HCT116 (cell line): ENCODE measurements at regions not wholly inside any gene's neighbourhood (a gene's known extent, or its start where the extent isn't known, plus 50 kb on each side); places are given as distances from the start of the nearest gene placed in this dataset.
A peak's percentile ranks its signal among the peaks of the same experiment; 100 is the strongest.

ENCODE experiments used
- ATAC-seq: fragments of 200-7000 bp; cut with Tn5 transposase; 2 replicates; pipeline ENCODE4 v1.9.1; 2020; ENCODE audit warnings: mild to moderate bottlenecking, moderate library complexity
- BruUV-seq: library from RNA; stranded (reverse); fragments of 400-500 nt; replicated peaks from 2 replicates; lab custom pipeline; 2021; lab: Mats Ljungman, UMichigan
- CTCF ChIA-PET: fragments of 300-600 bp; sonication (Branson Sonifier 250); formaldehyde crosslinking; loops from one replicate; lab custom pipeline; 2021; ENCODE audit warnings: antibody characterized with exemption; lab: Charles Lee
- POLR2A ChIA-PET: fragments of 300-600, 350-600 bp; sonication (Branson Sonifier 250); formaldehyde crosslinking; loops from one replicate; lab custom pipeline; 2021; ENCODE audit warnings: antibody characterized with exemption; lab: Charles Lee
- RAD21 ChIA-PET, 2 experiments: fragments of 300-600 bp; sonication (Branson Sonifier 250); formaldehyde crosslinking; loops; one replicate each; lab custom pipeline; 2023; ENCODE audit warnings: low total read pairs in 2 of 2; ENCODE audit not compliant: uncharacterized antibody in 2 of 2, unreplicated experiment in 2 of 2, low non-redundant PET in 1 of 2; lab: Charles Lee
- DNase-seq: peaks from one replicate; pipeline ENCODE4 v3.0.0-alpha.2; 2010; ENCODE audit warnings: low read depth, low spot score
- H2AFZ ChIP-seq: fragments of 200-600 bp; shearing (Covaris generic), sonication (generic); 2 replicates; pipeline ENCODE4 v1.6.1; 2017; ENCODE audit warnings: low read depth, mixed run types, mixed read lengths, antibody characterized with exemption, low read length; ENCODE audit not compliant: poor library complexity, severe bottlenecking
- H3K27ac ChIP-seq: 2 replicates; pipeline ENCODE4 v1.5.1; 2012; ENCODE audit warnings: low read depth, low read length
- H3K27me3 ChIP-seq: fragments of 200-600 bp; sonication (generic); 2 replicates; pipeline ENCODE4 v1.6.1; 2016; ENCODE audit warnings: mixed run types, low read length, mixed read lengths; ENCODE audit not compliant: insufficient read depth
- H3K36me3 ChIP-seq, 2 experiments: fragments of 200-500 bp in 1 of 2; fragments of 200-600 bp in 1 of 2; sonication (Bioruptor generic) in 1 of 2; sonication (generic) in 1 of 2; 2 replicates each; pipeline versions ENCODE4 v1.5.1 to v1.6.1; 2014 to 2016; ENCODE audit warnings: low read length in 2 of 2, inconsistent platforms in 1 of 2, mixed read lengths in 1 of 2, mixed run types in 1 of 2; ENCODE audit not compliant: insufficient read depth in 2 of 2, control insufficient read depth in 1 of 2
- H3K4me1 ChIP-seq, 2 experiments: fragments of 200-600 bp in 1 of 2; sonication (generic) in 1 of 2; 2 replicates each; pipeline versions ENCODE4 v1.5.1 to v1.6.1; 2012 to 2017; ENCODE audit warnings: low read length in 2 of 2, inconsistent platforms in 1 of 2, mild to moderate bottlenecking in 1 of 2, mixed read lengths in 1 of 2, mixed run types in 1 of 2, moderate library complexity in 1 of 2; ENCODE audit not compliant: insufficient read depth in 2 of 2, control insufficient read depth in 1 of 2
- H3K4me2 ChIP-seq: fragments of 200-600 bp; sonication (generic); 2 replicates; pipeline ENCODE4 v1.6.1; 2017; ENCODE audit warnings: mixed run types, low read length, mixed read lengths
- H3K4me3 ChIP-seq, 2 experiments: fragments of 200-600 bp in 1 of 2; sonication (generic) in 1 of 2; replicated peaks in 1 of 2; 2 replicates each; pipeline ENCODE4 v1.5.1; 2011 to 2016; ENCODE audit warnings: low read length in 2 of 2, control low read depth in 1 of 2, low read depth in 1 of 2, mild to moderate bottlenecking in 1 of 2, mixed read lengths in 1 of 2, mixed run types in 1 of 2
- H3K79me2 ChIP-seq: fragments of 200-600 bp; sonication (generic); 2 replicates; pipeline ENCODE4 v1.6.1; 2017; ENCODE audit warnings: mild to moderate bottlenecking, mixed run types, low read length, moderate library complexity, mixed read lengths; ENCODE audit not compliant: insufficient read depth
- H3K9ac ChIP-seq: fragments of 200-600 bp; sonication (generic); 2 replicates; pipeline ENCODE4 v1.6.1; 2016; ENCODE audit warnings: low read length, mixed read lengths
- H3K9me2 ChIP-seq: fragments of 200-600 bp; sonication (generic), shearing (Covaris generic); 2 replicates; pipeline ENCODE4 v1.6.1; 2017; ENCODE audit warnings: mixed run types, mild to moderate bottlenecking, moderate library complexity; ENCODE audit not compliant: insufficient read depth
- H3K9me3 ChIP-seq, 2 experiments: fragments of 200-500 bp in 1 of 2; fragments of 200-600 bp in 1 of 2; sonication (Bioruptor generic) in 1 of 2; sonication (generic) in 1 of 2; 2 replicates each; pipeline ENCODE4 v1.6.1; 2014 to 2017; ENCODE audit warnings: low read length in 2 of 2, mixed read lengths in 2 of 2, inconsistent platforms in 1 of 2, low read depth in 1 of 2, mild to moderate bottlenecking in 1 of 2, mixed run types in 1 of 2, moderate library complexity in 1 of 2; ENCODE audit not compliant: control insufficient read depth in 1 of 2, insufficient read depth in 1 of 2
- H4K20me1 ChIP-seq: fragments of 200-600 bp; sonication (generic), shearing (Covaris generic); 2 replicates; pipeline ENCODE4 v1.6.1; 2017; ENCODE audit warnings: mixed run types, mild to moderate bottlenecking, moderate library complexity; ENCODE audit not compliant: insufficient read depth
- CEBPB ChIP-seq: IDR thresholded peaks from 2 replicates; pipeline ENCODE4 v1.6.1; 2012; ENCODE audit warnings: low read depth
- EGR1 ChIP-seq: IDR thresholded peaks from 2 replicates; pipeline ENCODE4 v1.6.1; 2012; ENCODE audit warnings: low read depth
- EZH2phosphoT487 ChIP-seq: fragments of 200-600 bp; IDR thresholded peaks from 2 replicates; pipeline ENCODE4 v1.6.1; 2018; ENCODE audit warnings: antibody characterized with exemption, borderline replicate concordance
- JUND ChIP-seq: IDR thresholded peaks from 2 replicates; pipeline ENCODE4 v1.6.1; 2012
- RAD21 ChIP-seq: IDR thresholded peaks from 2 replicates; pipeline ENCODE4 v1.6.1; 2012; ENCODE audit warnings: low read depth, mild to moderate bottlenecking
- SRF ChIP-seq: IDR thresholded peaks from 2 replicates; pipeline ENCODE4 v1.6.1; 2012; ENCODE audit warnings: low read depth
- ZFX ChIP-seq: fragments of 450-650 bp; IDR thresholded peaks from 2 replicates; pipeline ENCODE4 v1.6.1; 2017
- intact Hi-C: fragments of 100-400 bp; cut with micrococcal nuclease; formaldehyde crosslinking; loops from 2 replicates; pipeline ENCODE4 v1.10.0; 2022
- TF ChIP-seq, protein P1 (sequence below), 3 experiments: fragments of 200-600 bp in 1 of 3; sonication (generic) in 1 of 3; IDR thresholded peaks in 2 of 3; conservative IDR thresholded peaks in 1 of 3; 2 replicates each; pipeline ENCODE4 v1.5.1; 2012 to 2017; ENCODE audit warnings: low read depth in 2 of 3, low read length in 2 of 3, antibody characterized with exemption in 1 of 3, borderline replicate concordance in 1 of 3, control low read depth in 1 of 3, mild to moderate bottlenecking in 1 of 3, mixed read lengths in 1 of 3, mixed run types in 1 of 3, moderate library complexity in 1 of 3; ENCODE audit not compliant: insufficient read depth in 1 of 3
- TF ChIP-seq, protein P2 (sequence below): IDR thresholded peaks from 2 replicates; pipeline ENCODE4 v1.6.1; 2012; ENCODE audit warnings: low read depth
- TF ChIP-seq, protein P3 (sequence below): IDR thresholded peaks from 2 replicates; pipeline ENCODE4 v1.6.1; 2012

DNA sequence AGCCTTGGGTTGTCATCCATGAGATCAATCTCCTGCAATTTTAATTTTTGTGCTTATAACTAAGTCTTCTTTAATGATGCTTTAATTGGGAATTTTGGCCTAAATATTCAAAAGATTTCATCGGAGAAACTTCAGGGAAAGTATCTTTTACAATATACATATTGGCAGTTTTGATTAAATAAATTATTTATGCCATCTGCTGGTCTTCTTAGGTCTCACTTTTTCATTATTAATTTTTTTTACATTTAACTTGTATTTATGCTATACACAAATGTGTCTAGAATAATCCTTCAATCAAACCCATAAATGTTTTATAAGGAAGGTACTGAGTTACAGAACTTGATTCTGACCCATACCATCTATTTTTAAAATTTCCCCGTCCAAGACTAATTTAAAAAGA, 95.1 kb upstream of the XPO1 start:
- peak overlapping the region; percentile 80 for H2AFZ ChIP-seq
- no peak overlapping the region for H3K27ac ChIP-seq
- RAD21 ChIA-PET: no interaction called here
- POLR2A ChIA-PET: no interaction called here
- CTCF ChIA-PET: interaction anchor here (1.4 to 1.8 kb wide), 2 partner anchors 207 to 498 kb away, joined by 3 to 7 read pairs; no protein-coding TSS in a partner anchor
- H3K4me3 ChIP-seq: no peak overlapping the region
- H4K20me1 ChIP-seq: no peaks in the 10 kb centered on the region
- H3K9me2 ChIP-seq: no peaks in the 10 kb centered on the region
- no peaks in the 10 kb centered on the region for H3K27me3 ChIP-seq
- no peaks in the 10 kb centered on the region for H3K79me2 ChIP-seq
- intact Hi-C loops: no loop called here
- H3K4me2 ChIP-seq: no peak overlapping the region
- peaks cover 7 to 24% of the 10 kb centered on the region in 2 experiments; a peak in 3 of 4 replicates for H3K4me1 ChIP-seq
- no peak overlapping the region for H3K9ac ChIP-seq
- H3K9me3 ChIP-seq: no peaks in the 10 kb centered on the region
- ATAC-seq: no peak
- no peak for DNase-seq
- BruUV-seq: no TSS peak
- TF ChIP-seq JUND (no peak), RAD21 (peak; percentile 53)
- TF ChIP-seq, protein P1, sequence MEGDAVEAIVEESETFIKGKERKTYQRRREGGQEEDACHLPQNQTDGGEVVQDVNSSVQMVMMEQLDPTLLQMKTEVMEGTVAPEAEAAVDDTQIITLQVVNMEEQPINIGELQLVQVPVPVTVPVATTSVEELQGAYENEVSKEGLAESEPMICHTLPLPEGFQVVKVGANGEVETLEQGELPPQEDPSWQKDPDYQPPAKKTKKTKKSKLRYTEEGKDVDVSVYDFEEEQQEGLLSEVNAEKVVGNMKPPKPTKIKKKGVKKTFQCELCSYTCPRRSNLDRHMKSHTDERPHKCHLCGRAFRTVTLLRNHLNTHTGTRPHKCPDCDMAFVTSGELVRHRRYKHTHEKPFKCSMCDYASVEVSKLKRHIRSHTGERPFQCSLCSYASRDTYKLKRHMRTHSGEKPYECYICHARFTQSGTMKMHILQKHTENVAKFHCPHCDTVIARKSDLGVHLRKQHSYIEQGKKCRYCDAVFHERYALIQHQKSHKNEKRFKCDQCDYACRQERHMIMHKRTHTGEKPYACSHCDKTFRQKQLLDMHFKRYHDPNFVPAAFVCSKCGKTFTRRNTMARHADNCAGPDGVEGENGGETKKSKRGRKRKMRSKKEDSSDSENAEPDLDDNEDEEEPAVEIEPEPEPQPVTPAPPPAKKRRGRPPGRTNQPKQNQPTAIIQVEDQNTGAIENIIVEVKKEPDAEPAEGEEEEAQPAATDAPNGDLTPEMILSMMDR (IDR thresholded peaks at IDR 0.05 in 2 of 3, conservative IDR thresholded peaks at IDR 0.05 in 1 of 3; ENCODE audit: borderline replicate concordance in 1 of 3, insufficient read depth in 1 of 3, low read depth in 2 of 3, low read length in 2 of 3): 0 out of 6 replicates have a peak, but pooled peaks of 1 of the 3 experiments have one; percentile 22
- TF ChIP-seq, all 23 proteins: peak for 2
- no peaks in the 10 kb centered on the region for H3K36me3 ChIP-seq

DNA sequence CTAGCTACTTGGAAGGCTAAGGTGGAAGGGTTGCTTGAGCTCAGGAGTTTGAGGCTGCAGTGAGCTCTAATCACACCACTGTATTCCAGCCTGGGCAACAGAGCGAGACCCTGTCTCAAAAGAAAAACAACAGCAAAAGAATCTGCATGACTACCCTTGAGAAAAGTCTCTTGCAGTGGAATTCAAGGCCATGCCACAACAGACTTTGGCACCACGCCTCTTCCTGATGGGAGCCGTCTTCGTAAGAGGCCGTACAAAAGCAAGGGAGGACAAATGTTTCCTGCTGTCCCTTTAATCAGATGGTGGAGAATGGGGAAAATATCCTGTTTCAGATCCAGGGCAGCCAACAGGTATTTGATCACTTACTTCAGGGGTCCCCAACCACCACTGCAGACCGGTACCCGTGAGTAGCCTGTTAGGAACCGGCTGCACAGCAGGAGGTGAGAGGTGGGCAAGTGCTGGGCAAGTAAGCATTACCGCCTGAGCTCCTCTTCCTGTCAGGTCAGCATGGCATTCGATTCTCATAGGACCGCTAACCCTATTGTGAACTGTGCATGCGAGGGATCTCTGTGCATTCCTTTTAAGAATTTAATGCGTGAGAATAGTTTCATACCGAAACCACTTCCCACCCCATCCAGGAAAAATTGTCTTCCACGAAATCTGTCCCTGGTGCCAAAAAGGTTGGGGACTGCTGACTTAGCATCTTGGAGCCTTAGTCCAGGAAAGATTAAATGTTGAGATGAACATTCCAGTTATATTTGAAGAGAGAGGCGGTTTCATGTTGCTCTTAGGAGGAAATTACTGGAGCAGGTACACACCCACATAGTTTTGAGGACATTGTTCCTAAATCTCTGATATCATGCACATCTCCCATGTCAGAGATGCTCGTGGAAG, 94.4 kb upstream of the XPO1 start:
- no TSS peak for BruUV-seq
- no peak overlapping the region for H3K9ac ChIP-seq
- ChIA-PET POLR2A (no interaction called here), CTCF (interaction anchor here (0.6 to 1.8 kb wide), 2 partner anchors 497 to 971 kb away, joined by 3 to 7 read pairs; no protein-coding TSS in a partner anchor), RAD21 (no interaction called here)
- H3K4me1 ChIP-seq: peaks cover 7 to 24% of the 10 kb centered on the region in 2 experiments; a peak in 3 of 4 replicates
- H3K79me2 ChIP-seq: no peaks in the 10 kb centered on the region
- no peak overlapping the region for H3K27ac ChIP-seq
- ATAC-seq (no peak), DNase-seq (no peak)
- intact Hi-C loops: no loop called here
- no peak overlapping the region for H3K4me2 ChIP-seq
- no peaks in the 10 kb centered on the region for H3K9me3 ChIP-seq
- TF ChIP-seq, protein P2, sequence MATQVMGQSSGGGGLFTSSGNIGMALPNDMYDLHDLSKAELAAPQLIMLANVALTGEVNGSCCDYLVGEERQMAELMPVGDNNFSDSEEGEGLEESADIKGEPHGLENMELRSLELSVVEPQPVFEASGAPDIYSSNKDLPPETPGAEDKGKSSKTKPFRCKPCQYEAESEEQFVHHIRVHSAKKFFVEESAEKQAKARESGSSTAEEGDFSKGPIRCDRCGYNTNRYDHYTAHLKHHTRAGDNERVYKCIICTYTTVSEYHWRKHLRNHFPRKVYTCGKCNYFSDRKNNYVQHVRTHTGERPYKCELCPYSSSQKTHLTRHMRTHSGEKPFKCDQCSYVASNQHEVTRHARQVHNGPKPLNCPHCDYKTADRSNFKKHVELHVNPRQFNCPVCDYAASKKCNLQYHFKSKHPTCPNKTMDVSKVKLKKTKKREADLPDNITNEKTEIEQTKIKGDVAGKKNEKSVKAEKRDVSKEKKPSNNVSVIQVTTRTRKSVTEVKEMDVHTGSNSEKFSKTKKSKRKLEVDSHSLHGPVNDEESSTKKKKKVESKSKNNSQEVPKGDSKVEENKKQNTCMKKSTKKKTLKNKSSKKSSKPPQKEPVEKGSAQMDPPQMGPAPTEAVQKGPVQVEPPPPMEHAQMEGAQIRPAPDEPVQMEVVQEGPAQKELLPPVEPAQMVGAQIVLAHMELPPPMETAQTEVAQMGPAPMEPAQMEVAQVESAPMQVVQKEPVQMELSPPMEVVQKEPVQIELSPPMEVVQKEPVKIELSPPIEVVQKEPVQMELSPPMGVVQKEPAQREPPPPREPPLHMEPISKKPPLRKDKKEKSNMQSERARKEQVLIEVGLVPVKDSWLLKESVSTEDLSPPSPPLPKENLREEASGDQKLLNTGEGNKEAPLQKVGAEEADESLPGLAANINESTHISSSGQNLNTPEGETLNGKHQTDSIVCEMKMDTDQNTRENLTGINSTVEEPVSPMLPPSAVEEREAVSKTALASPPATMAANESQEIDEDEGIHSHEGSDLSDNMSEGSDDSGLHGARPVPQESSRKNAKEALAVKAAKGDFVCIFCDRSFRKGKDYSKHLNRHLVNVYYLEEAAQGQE: no peak
- no peak for TF ChIP-seq CEBPB
- no peak for TF ChIP-seq SRF
- no peak for TF ChIP-seq ZFX
- TF ChIP-seq, protein P3, sequence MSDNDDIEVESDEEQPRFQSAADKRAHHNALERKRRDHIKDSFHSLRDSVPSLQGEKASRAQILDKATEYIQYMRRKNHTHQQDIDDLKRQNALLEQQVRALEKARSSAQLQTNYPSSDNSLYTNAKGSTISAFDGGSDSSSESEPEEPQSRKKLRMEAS: no peak
- no peak for TF ChIP-seq EGR1
- TF ChIP-seq EZH2phosphoT487: no peak
- no peaks in the 10 kb centered on the region for H4K20me1 ChIP-seq
- H2AFZ ChIP-seq: peak overlapping the region; percentile 80
- no peak overlapping the region for H3K4me3 ChIP-seq
- H3K36me3 ChIP-seq: no peaks in the 10 kb centered on the region
- H3K9me2 ChIP-seq: no peaks in the 10 kb centered on the region
- H3K27me3 ChIP-seq: no peaks in the 10 kb centered on the region
